ENCODE measurements at regions not wholly inside any gene's neighbourhood (a gene's known extent, or its start where the extent isn't known, plus 50 kb on each side); places are given as distances from the start of the nearest gene placed in this dataset.

- DNase-seq (ENCODE audit: low read depth) = no peak
Observed at GRCh38 chr16:79790854-79791253, 190.3 kb upstream of the MAF start.

- no peak for DNase-seq (ENCODE audit: low read depth)
Observed at GRCh38 chr16:79788949-79789348, 188.4 kb upstream of the MAF start.

- no peak for DNase-seq (ENCODE audit: low read depth)
Observed at GRCh38 chr16:79786389-79786788, 185.9 kb upstream of the MAF start.

- no peak for DNase-seq (ENCODE audit: low read depth)
Observed at GRCh38 chr16:79784007-79784406, 183.5 kb upstream of the MAF start.

- no peak for DNase-seq (ENCODE audit: low read depth)
Observed at GRCh38 chr16:79777679-79778078, 177.1 kb upstream of the MAF start.

GRCh38 chr16:79776243-79776847 is 175.8 kb upstream of the MAF start:
- DNase-seq (ENCODE audit: low read depth) = no peak

GRCh38 chr16:79772784-79773183 is 172.2 kb upstream of the MAF start:
- no peak for DNase-seq (ENCODE audit: low read depth)

GRCh38 chr16:79772048-79772447 is 171.5 kb upstream of the MAF start:
- no peak for DNase-seq (ENCODE audit: low read depth)

GRCh38 chr16:79770244-79771064 is 169.9 kb upstream of the MAF start:
- DNase-seq (ENCODE audit: low read depth) = peak; percentile 50

- DNase-seq (ENCODE audit: low read depth) = no peak
Observed at GRCh38 chr16:79769928-79770243, 169.3 kb upstream of the MAF start.

- no peak for DNase-seq (ENCODE audit: low read depth)
Observed at GRCh38 chr16:79769270-79769927, 168.9 kb upstream of the MAF start.

GRCh38 chr16:79768276-79768970 is 167.9 kb upstream of the MAF start:
- no peak for DNase-seq (ENCODE audit: low read depth)

GRCh38 chr16:79767421-79768275 is 167.1 kb upstream of the MAF start:
- no peak for DNase-seq (ENCODE audit: low read depth)

GRCh38 chr16:79765901-79766394 is 165.4 kb upstream of the MAF start:
- no peak for DNase-seq (ENCODE audit: low read depth)

- DNase-seq (ENCODE audit: low read depth) = no peak
Observed at GRCh38 chr16:79765431-79765830, 164.9 kb upstream of the MAF start.

- no peak for DNase-seq (ENCODE audit: low read depth)
Observed at GRCh38 chr16:79764415-79765110, 164.0 kb upstream of the MAF start.

- no peak for DNase-seq (ENCODE audit: low read depth)
Observed at GRCh38 chr16:79762217-79762616, 161.7 kb upstream of the MAF start.

- DNase-seq (ENCODE audit: low read depth) = no peak
Observed at GRCh38 chr16:79758615-79759346, 158.2 kb upstream of the MAF start.

- DNase-seq (ENCODE audit: low read depth) = no peak
Observed at GRCh38 chr16:79757968-79758367, 157.4 kb upstream of the MAF start.

GRCh38 chr16:79757163-79757562 is 156.6 kb upstream of the MAF start:
- DNase-seq (ENCODE audit: low read depth) = no peak

Measured in ELR (cell line).